Keratinocyte (primary cell): ENCODE measurements at regions not wholly inside any gene's neighbourhood (a gene's known extent, or its start where the extent isn't known, plus 50 kb on each side); places are given as distances from the start of the nearest gene placed in this dataset.

Experiments used
- DNase-seq: peaks from one replicate; pipeline ENCODE4 v3.0.0-alpha.2; 2011; ENCODE audit warnings: low read depth, missing footprints, low spot score
- FAIRE-seq: peaks from 2 replicates; lab custom pipeline; 2011; peaks lifted over from hg19 to GRCh38; lab: Jason Lieb, UNC
- H2AFZ ChIP-seq: 2 replicates; pipeline ENCODE4 v1.6.0; 2012; ENCODE audit warnings: low read length, control low read depth, inconsistent platforms; ENCODE audit not compliant: control insufficient read depth
- H3K27ac ChIP-seq: 2 replicates; pipeline ENCODE4 v1.5.1; 2011; ENCODE audit warnings: low read length; ENCODE audit not compliant: control insufficient read depth, insufficient read depth
- H3K27me3 ChIP-seq: 3 replicates; pipeline ENCODE4 v1.6.0; 2011; ENCODE audit warnings: low read length; ENCODE audit not compliant: control insufficient read depth, insufficient read depth; ENCODE audit errors: extremely low read depth
- H3K36me3 ChIP-seq, 2 experiments: 2 replicates in 1 of 2; 3 replicates in 1 of 2; pipeline ENCODE4 v1.5.1; 2011; ENCODE audit warnings: low read length in 2 of 2, mild to moderate bottlenecking in 1 of 2; ENCODE audit not compliant: control insufficient read depth in 2 of 2, insufficient read depth in 2 of 2; ENCODE audit errors: extremely low read depth in 1 of 2
- H3K4me1 ChIP-seq: 3 replicates; pipeline ENCODE4 v1.5.1; 2011; ENCODE audit warnings: low read length; ENCODE audit not compliant: control insufficient read depth, insufficient read depth; ENCODE audit errors: extremely low read depth
- H3K4me2 ChIP-seq: 3 replicates; pipeline ENCODE4 v1.6.0; 2011; ENCODE audit warnings: low read depth, low read length; ENCODE audit not compliant: control insufficient read depth, insufficient read depth; ENCODE audit errors: extremely low read depth
- H3K4me3 ChIP-seq, 3 experiments: fragments of 200-600 bp in 1 of 3; sonication (generic) in 1 of 3; 2 replicates in 2 of 3; 3 replicates in 1 of 3; pipeline ENCODE4 v1.5.1; 2011 to 2016; ENCODE audit warnings: low read length in 3 of 3, mild to moderate bottlenecking in 3 of 3, control low read depth in 2 of 3, inconsistent platforms in 1 of 3, low read depth in 1 of 3, mixed read lengths in 1 of 3, mixed run types in 1 of 3, moderate library complexity in 1 of 3; ENCODE audit not compliant: control insufficient read depth in 2 of 3, insufficient read depth in 2 of 3; ENCODE audit errors: extremely low read depth in 1 of 3
- H3K79me2 ChIP-seq: 2 replicates; pipeline ENCODE4 v1.6.0; 2012; ENCODE audit warnings: low read length; ENCODE audit not compliant: control insufficient read depth, insufficient read depth
- H3K9ac ChIP-seq: 3 replicates; pipeline ENCODE4 v1.6.0; 2011; ENCODE audit warnings: low read length; ENCODE audit not compliant: control insufficient read depth, insufficient read depth; ENCODE audit errors: extremely low read depth
- H3K9me1 ChIP-seq: 3 replicates; pipeline ENCODE4 v1.6.0; 2011; ENCODE audit warnings: low read length; ENCODE audit not compliant: control insufficient read depth, insufficient read depth; ENCODE audit errors: extremely low read depth
- H3K9me3 ChIP-seq: 2 replicates; pipeline ENCODE4 v1.5.1; 2012; ENCODE audit warnings: low read depth, low read length; ENCODE audit not compliant: control insufficient read depth
- H4K20me1 ChIP-seq: 3 replicates; pipeline ENCODE4 v1.6.0; 2011; ENCODE audit warnings: low read length; ENCODE audit not compliant: control insufficient read depth, insufficient read depth; ENCODE audit errors: extremely low read depth
- CTCF ChIP-seq, 3 experiments: IDR thresholded peaks in 1 of 3; conservative IDR thresholded peaks in 1 of 3; optimal IDR thresholded peaks in 1 of 3; 2 replicates in 2 of 3; 3 replicates in 1 of 3; pipeline versions ENCODE3 to v1.5.1; 2011; ENCODE audit warnings: low read length in 3 of 3, mild to moderate bottlenecking in 3 of 3, moderate library complexity in 2 of 3, control low read depth in 1 of 3, inconsistent platforms in 1 of 3; ENCODE audit not compliant: insufficient read depth in 2 of 3; ENCODE audit errors: extremely low read depth in 1 of 3
- EZH2 ChIP-seq: IDR thresholded peaks from one replicate; pipeline ENCODE4 v1.6.1; 2012; ENCODE audit warnings: inconsistent platforms, mild to moderate bottlenecking, low read length, moderate library complexity
- dilution Hi-C: fragments of 300-500 bp; cut with MboI; formaldehyde crosslinking; loops from one replicate; pipeline ENCODE4 v1.7.0; 2020; ENCODE audit warnings: low sequenced_read_pairs; ENCODE audit not compliant: extremely low pct_ligation_motif_present

GRCh38 chr13:78409172-78409571 is 194.2 kb downstream of the POU4F1 start:
- dilution Hi-C loops = no loop called here
- Histone ChIP-seq H3K79me2 (no peaks in the 10 kb centered on the region), H3K36me3 (no peaks in the 10 kb centered on the region), H3K4me2 (no peak overlapping the region), H3K4me1 (no peaks in the 10 kb centered on the region), H3K9me1 (no peaks in the 10 kb centered on the region), H3K27me3 (no peaks in the 10 kb centered on the region), H3K4me3 (no peak overlapping the region), H2AFZ (no peak overlapping the region), H3K27ac (no peak overlapping the region), H3K9ac (no peak overlapping the region), H4K20me1 (no peaks in the 10 kb centered on the region), H3K9me3 (no peaks in the 10 kb centered on the region)
- no peak for FAIRE-seq
- TF ChIP-seq EZH2 (no peak), CTCF (optimal IDR thresholded peaks at IDR 0.05 in 1 of 3, IDR thresholded peaks at IDR 0.05 in 1 of 3, conservative IDR thresholded peaks at IDR 0.05 in 1 of 3; ENCODE audit: extremely low read depth in 1 of 3, insufficient read depth in 2 of 3, low read length in 3 of 3) (no peak)
- no peak for DNase-seq

DNA sequence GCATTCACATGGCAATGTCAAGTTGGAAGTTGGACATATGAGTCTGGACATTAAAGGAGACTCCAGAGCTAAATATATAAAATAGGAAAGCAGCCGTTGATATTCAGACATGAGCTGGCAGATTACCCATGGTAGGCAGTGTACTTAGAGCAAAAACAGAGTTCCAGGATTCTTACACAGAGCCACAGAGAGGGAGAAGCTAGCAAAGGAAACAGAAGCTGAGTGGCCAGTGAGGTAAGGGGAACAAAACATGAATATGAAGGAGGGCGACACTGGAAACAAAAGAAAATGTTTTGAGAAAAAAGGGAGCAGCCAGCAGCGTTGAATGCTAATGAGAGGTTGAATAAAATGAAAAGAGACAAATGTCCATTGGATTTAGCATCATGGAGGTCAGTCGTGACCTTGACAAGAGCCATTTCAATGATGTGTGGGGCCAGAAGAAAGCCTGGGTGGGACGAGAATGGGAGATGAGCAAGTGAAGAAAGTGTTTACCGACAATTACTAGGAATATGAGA is 198.4 kb downstream of the POU4F1 start:
- Histone ChIP-seq H3K9me3 (no peaks in the 10 kb centered on the region), H3K27me3 (no peaks in the 10 kb centered on the region), H3K79me2 (no peaks in the 10 kb centered on the region), H3K27ac (no peak overlapping the region), H3K4me1 (no peaks in the 10 kb centered on the region), H2AFZ (no peak overlapping the region), H3K9ac (no peak overlapping the region), H3K4me2 (no peak overlapping the region), H4K20me1 (no peaks in the 10 kb centered on the region), H3K4me3 (no peak overlapping the region), H3K36me3 (no peaks in the 10 kb centered on the region), H3K9me1 (no peaks in the 10 kb centered on the region)
- FAIRE-seq (no peak), DNase-seq (no peak)
- dilution Hi-C loops = no loop called here
- no peak for TF ChIP-seq EZH2
- no peak for TF ChIP-seq CTCF (optimal IDR thresholded peaks at IDR 0.05 in 1 of 3, IDR thresholded peaks at IDR 0.05 in 1 of 3, conservative IDR thresholded peaks at IDR 0.05 in 1 of 3; ENCODE audit: extremely low read depth in 1 of 3, insufficient read depth in 2 of 3, low read length in 3 of 3)
